ENCODE measurements at regions not wholly inside any gene's neighbourhood (a gene's known extent, or its start where the extent isn't known, plus 50 kb on each side); places are given as distances from the start of the nearest gene placed in this dataset.
"Not testable (repeated sequence)": the region's sequence is repeated elsewhere in the genome, so short reads cannot be mapped to it uniquely, and the experiment has no call there.

DNA sequence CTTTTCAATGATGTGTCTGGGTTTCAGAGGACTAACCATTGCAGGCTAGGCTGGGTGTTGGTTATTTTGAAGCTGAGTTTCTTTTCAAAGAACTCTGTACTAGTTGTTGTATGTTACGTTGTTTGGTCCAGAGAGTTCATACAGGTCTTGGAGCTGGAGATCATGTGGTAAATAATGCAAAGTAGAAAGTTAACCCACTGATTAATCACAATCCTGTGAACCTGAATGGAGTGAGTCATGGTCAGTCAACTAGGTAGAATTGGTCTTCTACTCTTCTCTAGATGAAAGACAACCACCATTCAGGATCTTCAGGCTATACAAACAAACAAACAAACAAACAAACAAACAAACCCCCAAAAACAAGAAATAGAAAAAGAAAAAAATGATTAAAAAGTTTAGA, 388.9 kb upstream of the ACTBL2 start:
- FAIRE-seq (no peak), DNase-seq (ENCODE audit: insufficient read length, low spot score) (no peak)

DNA sequence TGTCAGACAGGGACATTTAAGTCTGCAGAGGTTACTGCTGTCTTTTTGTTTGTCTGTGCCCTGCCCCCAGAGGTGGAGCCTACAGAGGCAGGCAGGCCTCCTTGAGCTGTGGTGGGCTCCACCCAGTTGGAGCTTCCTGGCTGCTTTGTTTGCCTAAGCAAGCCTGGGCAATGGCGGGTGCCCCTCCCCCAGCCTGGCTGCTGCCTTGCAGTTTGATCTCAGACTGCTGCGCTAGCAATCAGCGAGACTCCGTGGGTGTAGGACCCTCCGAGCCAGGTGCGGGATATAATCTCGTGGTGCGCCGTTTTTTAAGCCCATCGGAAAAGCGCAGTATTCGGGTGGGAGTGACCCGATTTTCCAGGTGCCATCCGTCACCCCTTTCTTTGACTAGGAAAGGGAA, 387.7 kb upstream of the ACTBL2 start:
- DNase-seq (ENCODE audit: insufficient read length, low spot score); FAIRE-seq: not testable (repeated sequence)

DNA sequence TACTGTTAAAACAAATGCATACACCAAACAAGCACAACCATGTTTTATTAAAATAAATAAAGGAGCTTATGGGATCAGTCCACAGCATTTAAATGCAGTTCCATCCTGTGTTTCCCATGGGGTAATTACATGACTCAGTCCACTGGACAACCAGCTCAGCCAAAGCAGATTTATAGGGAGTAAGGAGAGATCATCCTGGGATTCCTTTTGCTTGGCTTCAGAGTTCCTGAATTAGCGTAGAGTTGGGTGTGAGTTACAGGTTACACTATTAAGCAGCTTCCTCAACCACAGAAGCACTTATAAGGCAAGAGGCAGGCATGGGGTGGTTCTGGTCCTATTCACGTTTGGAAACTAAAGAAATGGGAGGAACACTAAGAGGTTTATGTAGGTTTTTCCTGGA, 381.1 kb upstream of the ACTBL2 start:
- FAIRE-seq (no peak), DNase-seq (ENCODE audit: insufficient read length, low spot score) (peak; percentile 54)

DNA sequence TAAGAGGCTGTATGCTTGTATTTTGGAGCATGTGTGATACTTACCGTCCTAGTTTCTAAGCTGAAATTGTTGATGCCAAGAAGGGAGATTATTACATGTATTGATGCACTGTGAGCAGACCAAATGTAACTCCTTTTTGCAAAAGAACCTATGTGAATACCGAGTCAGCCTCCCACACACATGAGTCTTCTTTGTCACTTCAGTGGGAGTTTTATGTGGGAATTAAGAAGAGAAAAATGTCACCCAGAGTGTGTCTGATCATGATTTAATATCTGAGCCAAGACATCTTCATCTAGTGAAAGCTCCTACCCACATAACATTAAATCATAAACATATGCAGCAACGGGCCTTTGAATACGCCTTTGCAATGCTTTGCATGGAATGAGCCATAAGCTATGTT, 380.3 kb upstream of the ACTBL2 start:
- FAIRE-seq (no peak), DNase-seq (ENCODE audit: insufficient read length, low spot score) (no peak)

DNA sequence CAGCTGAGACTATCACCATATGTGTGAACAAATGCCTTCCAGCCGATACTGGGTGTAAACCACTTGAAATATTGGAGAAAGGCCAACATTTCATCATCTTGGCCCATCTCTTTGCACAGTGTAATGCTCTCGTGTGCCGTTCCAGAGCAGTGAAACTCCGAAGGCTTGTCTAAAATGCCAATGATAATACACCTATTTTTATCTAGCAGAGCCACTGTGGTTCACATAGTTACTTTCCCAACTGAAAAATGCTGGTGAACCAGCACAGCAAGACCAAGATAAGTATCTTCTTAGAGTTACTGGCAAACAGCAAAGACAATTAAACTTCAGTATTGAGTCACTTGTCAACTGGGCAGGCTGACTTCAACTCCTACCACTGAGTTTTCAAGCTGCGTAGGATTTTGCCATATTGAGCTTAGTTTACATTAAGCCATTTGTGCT, 379.9 kb upstream of the ACTBL2 start:
- DNase-seq (ENCODE audit: insufficient read length, low spot score) (peak; percentile 11), FAIRE-seq (no peak)

DNA sequence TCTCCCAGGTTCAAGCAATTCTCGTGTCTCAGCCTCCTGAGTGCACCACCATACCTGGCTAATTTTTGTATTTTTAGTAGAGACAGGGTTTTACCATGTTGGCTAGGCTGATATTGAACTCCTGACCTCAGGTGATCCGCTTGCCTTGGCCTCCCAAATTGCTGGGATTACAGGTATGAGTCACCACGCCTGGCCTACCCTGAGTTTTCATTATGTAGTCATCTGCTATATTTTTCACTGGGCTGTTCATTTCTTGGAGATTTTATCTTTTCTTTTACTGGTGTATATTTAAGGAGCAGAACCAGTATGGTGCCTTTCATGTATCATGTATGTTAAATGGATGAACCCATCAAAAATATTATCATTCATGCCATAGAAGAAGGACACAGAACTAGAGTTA, 377.0 kb upstream of the ACTBL2 start:
- FAIRE-seq (no peak), DNase-seq (ENCODE audit: insufficient read length, low spot score) (no peak)

DNA sequence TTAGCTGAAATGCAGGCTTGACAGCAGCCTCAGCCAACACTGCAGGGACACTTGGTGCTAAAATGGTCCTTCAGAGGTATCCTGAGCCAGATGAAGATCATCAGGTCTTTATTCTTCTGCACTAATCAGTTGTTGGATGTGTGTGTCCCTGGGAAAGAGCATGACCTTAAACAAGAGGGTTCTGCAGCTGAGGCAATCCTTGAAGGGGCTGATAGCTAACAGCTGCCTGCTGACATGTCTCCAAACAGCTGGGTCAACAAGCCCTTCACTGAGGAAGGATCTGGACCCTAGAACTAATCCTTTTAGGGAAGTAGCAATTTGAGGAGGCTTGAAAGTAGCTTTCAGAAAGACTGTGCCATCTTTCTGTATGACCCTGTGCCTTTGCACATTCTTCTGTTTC, 376.3 kb upstream of the ACTBL2 start:
- FAIRE-seq = no peak

DNA sequence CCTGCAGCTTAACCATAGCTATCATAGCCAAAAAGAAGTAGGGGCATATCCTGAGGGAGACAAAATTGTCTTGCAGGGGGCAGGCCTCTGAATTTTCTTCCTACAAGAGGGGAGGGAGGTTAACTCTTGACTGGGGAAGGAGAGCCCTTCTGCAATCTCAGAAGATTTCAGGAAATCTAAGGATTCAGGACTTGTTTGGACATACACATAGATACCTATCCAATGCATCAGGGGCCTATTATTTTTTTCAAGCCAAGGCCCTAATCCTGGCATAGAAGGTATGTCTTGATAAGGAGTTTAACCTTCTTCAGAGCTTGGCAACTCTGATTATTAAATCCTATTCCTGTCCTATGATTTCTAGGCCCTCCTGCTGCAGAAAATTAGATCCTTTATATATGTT, 375.1 kb upstream of the ACTBL2 start:
- no peak for FAIRE-seq
- no peak for DNase-seq (ENCODE audit: insufficient read length, low spot score)

More for the DNA sequence above, 376.3 kb upstream of the ACTBL2 start:
- no peak for DNase-seq (ENCODE audit: insufficient read length, low spot score)

DNA sequence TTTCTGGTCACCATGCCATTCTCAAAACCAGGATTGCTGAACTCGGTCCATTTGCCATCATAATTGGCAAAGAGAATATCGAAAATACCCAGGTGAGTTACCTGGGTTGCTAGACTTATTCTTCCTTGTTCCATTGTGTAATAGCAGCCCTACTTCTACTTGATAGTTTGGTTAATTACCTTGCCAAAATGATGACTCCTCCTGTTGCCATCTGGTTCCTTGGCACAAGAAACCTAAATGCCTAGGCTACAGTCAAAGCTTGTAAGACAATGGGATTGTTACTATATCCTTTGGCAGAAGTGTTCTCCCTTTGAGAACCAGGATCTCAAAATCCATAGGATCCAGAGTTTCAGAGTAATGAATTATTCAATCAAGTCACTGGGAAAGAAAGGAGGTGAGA, 373.2 kb upstream of the ACTBL2 start:
- FAIRE-seq (no peak), DNase-seq (ENCODE audit: insufficient read length, low spot score) (no peak)

DNA sequence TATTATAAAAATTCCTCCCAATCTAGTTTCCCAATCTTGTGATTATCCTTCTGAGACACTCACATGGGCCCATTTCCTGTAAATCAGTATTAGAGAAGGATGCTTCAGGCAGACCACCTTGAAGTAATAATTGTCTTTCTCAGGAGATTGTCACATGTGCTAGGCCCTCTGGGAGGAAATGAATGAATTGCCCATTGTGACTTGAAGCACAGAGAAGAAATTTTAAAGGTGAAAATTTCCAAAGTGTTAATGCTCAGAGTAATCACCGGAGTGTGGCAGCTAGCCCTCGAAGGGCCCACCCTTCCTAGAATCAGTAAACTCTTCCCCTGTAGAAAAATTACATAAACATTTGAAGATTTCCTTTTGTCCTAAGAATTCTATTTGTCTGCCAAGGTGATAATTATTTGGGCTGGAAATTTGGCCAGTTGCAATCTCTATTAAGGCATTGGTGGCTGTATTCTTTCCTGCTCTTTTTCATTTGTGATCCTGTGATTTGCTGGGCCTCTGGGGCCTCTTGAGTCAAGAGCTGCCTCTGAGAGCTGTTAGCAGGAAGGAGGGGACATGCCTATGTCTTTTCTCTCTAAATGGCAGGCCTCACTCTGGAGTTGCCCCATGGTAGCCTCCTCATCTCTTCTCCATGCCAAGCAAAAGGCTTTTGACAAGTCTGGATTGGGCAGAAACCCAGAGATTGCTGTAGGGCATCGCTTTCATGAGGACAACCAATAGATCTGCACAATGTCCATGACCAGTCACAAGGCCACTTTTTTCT, 371.5 kb upstream of the ACTBL2 start:
- FAIRE-seq (no peak), DNase-seq (ENCODE audit: insufficient read length, low spot score) (no peak)

DNA sequence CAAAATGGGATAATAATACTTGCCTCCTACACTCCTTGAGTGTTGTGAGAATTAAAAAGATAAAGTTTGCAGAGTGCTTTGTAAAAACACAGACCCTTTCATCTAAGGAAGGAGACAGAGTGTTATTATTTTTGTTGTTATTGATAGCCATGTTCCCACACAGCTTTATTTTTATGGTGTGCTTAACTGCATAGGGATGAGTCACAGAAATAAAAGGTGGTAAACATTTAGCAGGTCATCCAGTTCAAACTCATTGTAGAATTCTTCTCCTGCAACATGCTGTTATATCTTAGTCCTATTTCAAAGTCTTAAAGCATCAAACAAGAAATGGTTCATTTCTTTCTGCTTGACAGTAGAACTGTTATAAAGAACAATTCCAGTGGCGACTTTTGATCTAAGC, 367.5 kb upstream of the ACTBL2 start:
- peak; percentile 33 for FAIRE-seq
- DNase-seq (ENCODE audit: insufficient read length, low spot score) = no peak

DNA sequence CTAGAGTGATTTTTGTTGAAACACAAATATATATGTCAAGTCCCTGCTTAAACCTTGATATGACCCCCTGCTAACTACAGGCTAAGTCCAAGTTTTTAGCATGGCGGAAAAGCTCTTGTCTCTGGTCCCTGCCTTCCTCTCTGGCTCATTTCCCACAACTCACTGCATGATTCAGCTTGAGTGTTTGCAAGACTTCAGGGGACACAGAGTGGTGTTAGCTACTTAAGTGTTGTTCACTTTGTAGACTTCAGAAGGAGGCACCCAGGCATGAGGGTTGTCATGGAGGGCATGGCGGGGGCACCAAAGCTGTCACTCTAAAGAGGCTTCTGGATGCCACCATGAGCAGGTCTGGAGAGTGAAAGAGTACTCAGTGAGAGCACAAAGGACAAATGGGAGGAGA, 362.4 kb upstream of the ACTBL2 start:
- DNase-seq (ENCODE audit: insufficient read length, low spot score) (no peak), FAIRE-seq (no peak)

DNA sequence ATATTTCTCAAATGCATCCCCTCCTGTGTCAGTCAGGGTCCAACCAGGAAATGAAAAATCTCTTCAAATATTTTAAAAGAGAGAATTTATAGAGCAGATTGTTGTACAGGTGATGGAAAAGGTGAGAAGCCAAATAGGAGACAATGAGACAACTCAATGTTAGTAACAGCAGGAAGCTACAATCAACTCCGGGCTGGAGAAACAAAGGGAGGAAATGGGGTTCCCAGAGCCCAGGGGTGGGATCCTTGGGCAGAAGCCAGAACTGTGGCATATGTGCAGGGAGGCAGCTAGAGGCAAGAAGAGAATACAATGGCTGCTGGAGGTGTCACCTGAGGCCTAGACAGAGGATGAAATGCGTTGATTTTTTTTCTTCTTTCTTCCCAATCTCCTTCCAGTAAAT, 361.8 kb upstream of the ACTBL2 start:
- no peak for DNase-seq (ENCODE audit: insufficient read length, low spot score)
- FAIRE-seq = no peak

DNA sequence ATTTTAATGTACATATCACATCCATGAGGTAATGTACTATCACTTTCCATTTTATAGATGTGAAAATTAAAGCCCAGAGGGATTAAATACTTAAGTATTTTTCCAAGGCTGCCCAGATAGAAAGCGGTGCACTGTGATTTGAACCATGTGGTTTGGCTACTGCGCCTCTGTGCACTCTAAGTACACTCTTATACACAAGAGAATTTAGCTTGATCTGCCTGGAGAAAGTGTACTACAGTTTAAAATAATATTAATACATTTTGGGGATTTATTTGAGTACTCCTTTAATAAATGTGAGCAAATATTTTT, 360.4 kb upstream of the ACTBL2 start:
- FAIRE-seq (no peak), DNase-seq (ENCODE audit: insufficient read length, low spot score) (no peak)

DNA sequence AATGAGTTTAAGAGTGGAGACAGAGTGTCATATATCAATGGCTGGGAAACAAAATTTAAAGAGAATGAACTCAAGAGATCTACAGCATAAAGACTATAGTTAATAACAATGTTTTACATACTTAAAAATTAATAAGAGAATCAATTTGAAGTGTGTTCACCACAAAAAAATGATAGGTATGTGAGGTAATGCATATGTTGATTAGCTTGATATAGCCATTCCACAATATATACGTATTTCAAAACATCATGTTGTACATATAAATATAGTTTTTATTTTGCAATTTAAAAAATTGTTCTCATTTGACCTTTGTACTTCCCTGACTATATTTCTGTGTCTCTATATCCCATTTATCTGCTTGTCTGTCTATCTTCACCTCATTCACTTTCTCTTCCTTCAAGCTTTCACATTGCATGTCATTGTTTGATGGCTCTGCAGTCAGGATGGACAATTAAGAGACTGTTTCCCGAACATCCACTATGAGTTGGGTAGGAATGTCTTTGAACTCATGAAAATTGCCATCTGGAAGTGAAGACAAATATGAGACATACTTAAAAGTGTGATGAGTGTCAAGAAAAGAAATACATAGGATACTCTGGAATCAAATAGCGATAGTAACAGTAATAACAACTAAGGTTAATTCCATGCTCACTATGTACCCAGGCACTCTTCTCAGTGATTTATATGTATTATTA, 359.9 kb upstream of the ACTBL2 start:
- DNase-seq (ENCODE audit: insufficient read length, low spot score) (no peak), FAIRE-seq (peak; percentile 38)

DNA sequence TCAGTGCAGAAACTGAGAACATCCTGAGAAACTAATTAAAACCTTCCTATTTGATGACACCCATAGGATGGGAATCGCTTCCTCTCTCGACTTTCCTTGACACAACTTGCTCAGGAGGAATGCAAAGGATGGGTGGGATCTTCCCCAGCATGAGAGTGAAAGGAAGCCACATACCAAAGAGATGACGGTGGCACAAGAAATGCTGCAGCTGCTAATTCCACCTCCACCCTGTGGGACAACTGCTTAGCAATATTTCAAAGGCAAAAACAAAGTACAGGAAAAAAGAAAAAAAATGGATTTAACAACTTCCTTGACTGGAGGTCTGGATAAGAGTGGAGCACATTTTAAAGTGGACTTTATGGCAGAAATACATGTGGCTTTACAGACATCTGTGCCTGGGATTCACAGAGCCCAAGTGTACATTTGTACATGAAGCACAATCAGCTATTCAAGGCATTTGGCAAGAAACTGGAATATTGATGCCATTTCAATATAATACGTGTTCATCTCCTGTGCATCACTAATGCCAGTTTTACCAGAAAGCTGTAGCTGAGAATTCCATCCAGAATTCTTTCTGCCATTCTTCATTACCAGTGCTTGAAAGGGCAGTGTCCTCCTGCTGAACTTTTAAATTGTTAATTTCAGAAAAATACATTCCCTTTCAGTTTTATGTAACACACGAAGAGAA, 359.2 kb upstream of the ACTBL2 start:
- peak; percentile 80 for DNase-seq (ENCODE audit: insufficient read length, low spot score)
- FAIRE-seq = peak; percentile 86

DNA sequence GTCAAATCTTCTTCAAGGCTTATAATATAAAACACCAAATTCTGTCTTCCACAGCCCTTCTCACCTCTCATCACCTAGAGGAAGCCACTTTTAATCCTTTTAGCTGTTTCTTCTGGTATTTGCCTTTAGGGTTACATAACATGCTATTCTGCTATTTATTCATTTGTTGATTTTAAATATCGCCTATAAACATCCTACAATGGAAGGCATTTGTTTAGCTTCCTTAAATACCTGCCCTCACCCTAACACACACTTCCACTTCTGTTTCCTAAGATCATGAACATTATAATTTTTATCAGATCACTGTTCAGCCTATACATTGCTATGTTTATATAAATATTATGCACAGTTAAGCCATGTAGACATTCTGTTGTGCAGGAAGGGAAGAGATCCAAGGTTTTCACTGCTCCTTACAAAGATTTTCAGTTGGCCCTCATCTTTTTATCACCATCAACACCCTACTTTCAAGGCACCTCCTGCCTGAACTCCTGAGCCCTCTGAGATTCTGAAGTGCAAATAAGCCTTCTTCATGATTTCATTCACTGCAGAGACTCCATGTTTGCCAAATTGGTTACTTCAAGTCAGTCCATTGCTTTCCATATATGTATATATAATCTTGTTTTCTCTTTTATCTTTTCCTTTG, 356.9 kb upstream of the ACTBL2 start:
- DNase-seq (ENCODE audit: insufficient read length, low spot score) (no peak), FAIRE-seq (no peak)

DNA sequence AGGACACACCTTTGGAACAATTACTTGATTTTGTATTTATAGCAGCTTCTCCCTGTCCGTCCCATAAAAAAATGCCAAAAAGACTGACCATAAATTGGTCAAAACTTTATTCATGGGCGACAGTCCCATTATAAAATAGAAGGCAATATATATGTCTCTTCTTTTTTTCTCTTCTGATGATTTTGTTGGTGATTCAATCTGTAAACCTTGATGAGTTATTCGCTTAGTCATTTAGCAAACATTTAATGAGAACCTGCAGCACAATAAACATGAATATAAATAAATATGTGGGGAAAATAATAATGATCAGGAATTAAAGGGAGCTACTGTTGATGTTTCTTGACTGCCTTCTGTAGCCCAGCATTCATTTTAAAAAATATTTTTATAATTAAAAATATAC, 356.4 kb upstream of the ACTBL2 start:
- DNase-seq (ENCODE audit: insufficient read length, low spot score) = no peak
- no peak for FAIRE-seq

DNA sequence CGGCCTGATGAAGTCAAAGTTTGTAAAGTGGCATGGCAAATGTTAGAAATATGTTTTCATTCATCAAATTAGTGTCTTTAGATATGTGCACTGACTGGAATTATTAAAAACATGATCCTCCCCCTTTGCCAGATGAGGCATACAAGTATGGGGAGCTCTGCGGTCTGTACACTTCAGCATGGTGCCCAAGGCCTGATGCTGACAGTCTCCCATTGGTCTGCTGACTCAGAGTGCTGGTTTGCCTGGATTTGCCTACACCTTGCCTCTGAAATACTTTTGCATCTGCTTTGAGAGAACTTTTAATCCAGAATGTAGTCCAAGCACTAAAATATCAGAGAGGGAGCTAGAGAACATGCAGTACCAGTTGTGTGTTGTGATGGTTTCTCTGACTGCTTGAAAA, 354.3 kb upstream of the ACTBL2 start:
- peak; percentile 42 for FAIRE-seq
- no peak for DNase-seq (ENCODE audit: insufficient read length, low spot score)

DNA sequence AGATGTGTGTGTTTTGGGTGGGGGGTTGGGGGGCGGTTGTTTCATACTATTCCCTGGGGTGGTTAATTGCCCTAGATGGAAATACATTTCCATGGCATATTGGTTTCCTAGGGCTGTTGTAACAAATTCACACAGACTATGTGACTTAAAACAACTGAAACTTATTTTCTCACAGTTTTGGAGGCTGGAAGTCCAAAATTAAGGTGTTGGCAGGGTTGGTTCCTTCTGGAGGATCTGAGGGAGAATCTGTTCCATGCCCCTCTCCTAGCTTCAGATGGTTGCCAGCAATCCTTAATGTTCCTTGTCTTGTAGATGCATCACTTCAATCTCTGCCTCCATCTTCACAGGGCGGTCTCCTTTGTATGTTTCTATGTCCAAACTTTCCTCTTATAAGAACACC, 353.7 kb upstream of the ACTBL2 start:
- DNase-seq (ENCODE audit: insufficient read length, low spot score) = no peak
- FAIRE-seq = no peak

DNA sequence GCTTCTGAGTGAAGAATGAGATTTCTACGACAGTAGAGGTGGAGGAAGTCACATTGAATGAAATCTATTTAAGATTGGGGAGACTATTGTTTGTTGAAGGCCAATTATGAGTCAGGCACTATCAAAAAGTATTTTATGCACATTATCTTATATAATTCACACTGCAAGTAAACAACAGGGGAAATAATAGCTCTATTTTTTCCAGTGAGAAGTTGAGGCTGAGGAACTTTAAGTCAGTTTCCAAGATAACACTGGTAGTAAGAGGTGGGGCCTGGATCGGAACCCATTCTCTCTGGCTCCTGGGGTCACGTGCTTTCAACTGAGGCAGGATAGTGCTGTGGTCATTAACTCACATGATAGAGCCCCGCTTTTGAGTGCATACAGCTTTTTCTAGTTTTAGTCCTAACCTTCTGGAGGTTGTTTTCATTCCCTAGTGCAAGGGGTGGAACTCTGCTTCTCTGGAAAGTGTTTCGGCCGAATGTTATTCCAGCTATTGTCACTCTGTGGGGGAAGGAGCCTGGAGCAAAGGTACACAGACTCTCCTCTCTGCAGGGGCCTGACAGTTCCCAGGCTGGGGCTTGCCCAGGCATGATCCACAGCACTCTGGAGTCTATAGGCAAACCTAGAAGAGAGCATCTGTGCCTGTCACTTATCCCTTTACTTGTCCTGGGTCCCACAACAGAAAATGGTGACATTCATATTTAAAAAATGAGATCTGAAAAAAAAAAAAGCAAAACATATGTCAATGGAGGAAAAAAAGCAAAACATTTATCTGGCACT, 352.4 kb upstream of the ACTBL2 start:
- DNase-seq (ENCODE audit: insufficient read length, low spot score) = no peak
- FAIRE-seq = peak; percentile 80
